ENCODE measurements at regions not wholly inside any gene's neighbourhood (a gene's known extent, or its start where the extent isn't known, plus 50 kb on each side); places are given as distances from the start of the nearest gene placed in this dataset.

GRCh38 chr15:98529205-98530145, 118.9 kb upstream of the IGF1R start:
- CTCF ChIA-PET: interaction anchor here (0.5 kb wide), 1 partner anchor 7 kb away, joined by 4 read pairs; no protein-coding TSS in a partner anchor
- no peaks in the 10 kb centered on the region for H3K36me3 Mint-ChIP-seq (ENCODE audit: insufficient read depth, unreplicated experiment)
- H3K4me1 Mint-ChIP-seq (ENCODE audit: low read depth, unreplicated experiment): no peaks in the 10 kb centered on the region
- DNase-seq: no peak
- no peak overlapping the region for H3K27ac Mint-ChIP-seq (ENCODE audit: unreplicated experiment)
- H3K27me3 Mint-ChIP-seq (ENCODE audit: unreplicated experiment): peaks cover 76% of the 10 kb centered on the region
- H3K4me3 Mint-ChIP-seq (ENCODE audit: low read depth, unreplicated experiment): no peak overlapping the region
- no peak for TF ChIP-seq CTCF (IDR thresholded peaks at IDR 0.05; ENCODE audit: unreplicated experiment)
- intact Hi-C loops (cut with micrococcal nuclease; ENCODE audit: unreplicated experiment): no loop called here
- BruUV-seq (replicated peaks): no TSS peak
- no peaks in the 10 kb centered on the region for H3K9me3 Mint-ChIP-seq (ENCODE audit: low read depth, unreplicated experiment)

GRCh38 chr15:98530570-98530969, 117.8 kb upstream of the IGF1R start:
- BruUV-seq (replicated peaks): no TSS peak
- no peak for DNase-seq
- Mint-ChIP-seq H3K4me1 (ENCODE audit: low read depth, unreplicated experiment) (no peaks in the 10 kb centered on the region), H3K9me3 (ENCODE audit: low read depth, unreplicated experiment) (no peaks in the 10 kb centered on the region), H3K27ac (ENCODE audit: unreplicated experiment) (no peak overlapping the region), H3K36me3 (ENCODE audit: insufficient read depth, unreplicated experiment) (no peaks in the 10 kb centered on the region), H3K4me3 (ENCODE audit: low read depth, unreplicated experiment) (no peak overlapping the region), H3K27me3 (ENCODE audit: unreplicated experiment) (peaks cover 72% of the 10 kb centered on the region)
- intact Hi-C loops (cut with micrococcal nuclease; ENCODE audit: unreplicated experiment): no loop called here
- CTCF ChIA-PET: no interaction called here
- no peak for TF ChIP-seq CTCF (IDR thresholded peaks at IDR 0.05; ENCODE audit: unreplicated experiment)

GRCh38 chr15:98532063-98532462, 116.3 kb upstream of the IGF1R start:
- Mint-ChIP-seq H3K4me3 (ENCODE audit: low read depth, unreplicated experiment) (no peak overlapping the region), H3K36me3 (ENCODE audit: insufficient read depth, unreplicated experiment) (no peaks in the 10 kb centered on the region), H3K27me3 (ENCODE audit: unreplicated experiment) (peaks cover 86% of the 10 kb centered on the region), H3K9me3 (ENCODE audit: low read depth, unreplicated experiment) (no peaks in the 10 kb centered on the region), H3K27ac (ENCODE audit: unreplicated experiment) (no peak overlapping the region), H3K4me1 (ENCODE audit: low read depth, unreplicated experiment) (no peaks in the 10 kb centered on the region)
- no peak for DNase-seq
- CTCF ChIA-PET: no interaction called here
- no TSS peak for BruUV-seq (replicated peaks)
- intact Hi-C loops (cut with micrococcal nuclease; ENCODE audit: unreplicated experiment): loop anchor here (1.0 kb wide), 1 partner anchor 34 kb away; no protein-coding TSS in a partner anchor
- TF ChIP-seq CTCF (IDR thresholded peaks at IDR 0.05; ENCODE audit: unreplicated experiment): no peak

GRCh38 chr15:98536976-98537375, 111.4 kb upstream of the IGF1R start:
- Mint-ChIP-seq H3K27me3 (ENCODE audit: unreplicated experiment) (peaks cover 93% of the 10 kb centered on the region), H3K27ac (ENCODE audit: unreplicated experiment) (no peak overlapping the region), H3K9me3 (ENCODE audit: low read depth, unreplicated experiment) (no peaks in the 10 kb centered on the region), H3K4me3 (ENCODE audit: low read depth, unreplicated experiment) (no peak overlapping the region), H3K4me1 (ENCODE audit: low read depth, unreplicated experiment) (no peaks in the 10 kb centered on the region), H3K36me3 (ENCODE audit: insufficient read depth, unreplicated experiment) (peaks cover 4% of the 10 kb centered on the region)
- no TSS peak for BruUV-seq (replicated peaks)
- intact Hi-C loops (cut with micrococcal nuclease; ENCODE audit: unreplicated experiment): no loop called here
- no peak for DNase-seq
- CTCF ChIA-PET: interaction anchor here (0.6 kb wide), 1 partner anchor 8 kb away, joined by 4 read pairs; no protein-coding TSS in a partner anchor
- TF ChIP-seq CTCF (IDR thresholded peaks at IDR 0.05; ENCODE audit: unreplicated experiment): no peak
